ENCODE measurements at regions not wholly inside any gene's neighbourhood (a gene's known extent, or its start where the extent isn't known, plus 50 kb on each side); places are given as distances from the start of the nearest gene placed in this dataset.

- Histone ChIP-seq H3K79me2 (ENCODE audit: control insufficient read depth, insufficient read depth, low read length) (no peaks in the 10 kb centered on the region), H3K27me3 (ENCODE audit: control insufficient read depth, extremely low read depth, insufficient read depth, low read length) (no peaks in the 10 kb centered on the region), H3K9me3 (ENCODE audit: control insufficient read depth, low read depth, low read length) (no peaks in the 10 kb centered on the region), H3K4me1 (ENCODE audit: control insufficient read depth, extremely low read depth, insufficient read depth, low read length) (peaks cover under 1% of the 10 kb centered on the region), H3K36me3 (ENCODE audit: control insufficient read depth in 2 of 2, extremely low read depth in 1 of 2, insufficient read depth in 2 of 2, low read length in 2 of 2) (no peaks in the 10 kb centered on the region), H2AFZ (ENCODE audit: control insufficient read depth, low read length) (no peak overlapping the region), H3K27ac (ENCODE audit: control insufficient read depth, insufficient read depth, low read length) (no peak overlapping the region), H3K9me1 (ENCODE audit: control insufficient read depth, extremely low read depth, insufficient read depth, low read length) (no peaks in the 10 kb centered on the region), H3K4me3 (ENCODE audit: control insufficient read depth in 2 of 3, extremely low read depth in 1 of 3, insufficient read depth in 2 of 3, low read depth in 1 of 3, low read length in 3 of 3) (no peak overlapping the region), H3K9ac (ENCODE audit: control insufficient read depth, extremely low read depth, insufficient read depth, low read length) (no peak overlapping the region), H3K4me2 (ENCODE audit: control insufficient read depth, extremely low read depth, insufficient read depth, low read depth, low read length) (no peak overlapping the region), H4K20me1 (ENCODE audit: control insufficient read depth, extremely low read depth, insufficient read depth, low read length) (no peaks in the 10 kb centered on the region)
- dilution Hi-C loops (cut with MboI; ENCODE audit: extremely low pct_ligation_motif_present, low sequenced_read_pairs): no loop called here
- TF ChIP-seq CTCF (optimal IDR thresholded peaks at IDR 0.05 in 1 of 3, IDR thresholded peaks at IDR 0.05 in 1 of 3, conservative IDR thresholded peaks at IDR 0.05 in 1 of 3; ENCODE audit: extremely low read depth in 1 of 3, insufficient read depth in 2 of 3, low read length in 3 of 3): no peak
- no peak for TF ChIP-seq EZH2 (IDR thresholded peaks at IDR 0.05; ENCODE audit: low read length)
- FAIRE-seq (no peak), DNase-seq (ENCODE audit: low read depth, low spot score) (no peak)
Observed at GRCh38 chr9:118583414-118583813, 785.8 kb downstream of the BRINP1 start.

- TF ChIP-seq CTCF (optimal IDR thresholded peaks at IDR 0.05 in 1 of 3, IDR thresholded peaks at IDR 0.05 in 1 of 3, conservative IDR thresholded peaks at IDR 0.05 in 1 of 3; ENCODE audit: extremely low read depth in 1 of 3, insufficient read depth in 2 of 3, low read length in 3 of 3) (no peak), EZH2 (IDR thresholded peaks at IDR 0.05; ENCODE audit: low read length) (no peak)
- H3K27me3 ChIP-seq (ENCODE audit: control insufficient read depth, extremely low read depth, insufficient read depth, low read length): no peaks in the 10 kb centered on the region
- no peak overlapping the region for H2AFZ ChIP-seq (ENCODE audit: control insufficient read depth, low read length)
- no peak overlapping the region for H3K9ac ChIP-seq (ENCODE audit: control insufficient read depth, extremely low read depth, insufficient read depth, low read length)
- H3K27ac ChIP-seq (ENCODE audit: control insufficient read depth, insufficient read depth, low read length): no peak overlapping the region
- H3K4me2 ChIP-seq (ENCODE audit: control insufficient read depth, extremely low read depth, insufficient read depth, low read depth, low read length): no peak overlapping the region
- H3K9me3 ChIP-seq (ENCODE audit: control insufficient read depth, low read depth, low read length): no peaks in the 10 kb centered on the region
- H3K4me1 ChIP-seq (ENCODE audit: control insufficient read depth, extremely low read depth, insufficient read depth, low read length): no peaks in the 10 kb centered on the region
- no peak for DNase-seq (ENCODE audit: low read depth, low spot score)
- no peak overlapping the region for H3K4me3 ChIP-seq (ENCODE audit: control insufficient read depth in 2 of 3, extremely low read depth in 1 of 3, insufficient read depth in 2 of 3, low read depth in 1 of 3, low read length in 3 of 3)
- no peaks in the 10 kb centered on the region for H3K36me3 ChIP-seq (ENCODE audit: control insufficient read depth in 2 of 2, extremely low read depth in 1 of 2, insufficient read depth in 2 of 2, low read length in 2 of 2)
- H4K20me1 ChIP-seq (ENCODE audit: control insufficient read depth, extremely low read depth, insufficient read depth, low read length): no peaks in the 10 kb centered on the region
- H3K9me1 ChIP-seq (ENCODE audit: control insufficient read depth, extremely low read depth, insufficient read depth, low read length): no peaks in the 10 kb centered on the region
- dilution Hi-C loops (cut with MboI; ENCODE audit: extremely low pct_ligation_motif_present, low sequenced_read_pairs): no loop called here
- no peaks in the 10 kb centered on the region for H3K79me2 ChIP-seq (ENCODE audit: control insufficient read depth, insufficient read depth, low read length)
- no peak for FAIRE-seq
Observed at GRCh38 chr9:118586978-118587377, 782.3 kb downstream of the BRINP1 start.
